ENCODE measurements at regions not wholly inside any gene's neighbourhood (a gene's known extent, or its start where the extent isn't known, plus 50 kb on each side); places are given as distances from the start of the nearest gene placed in this dataset.

DNA sequence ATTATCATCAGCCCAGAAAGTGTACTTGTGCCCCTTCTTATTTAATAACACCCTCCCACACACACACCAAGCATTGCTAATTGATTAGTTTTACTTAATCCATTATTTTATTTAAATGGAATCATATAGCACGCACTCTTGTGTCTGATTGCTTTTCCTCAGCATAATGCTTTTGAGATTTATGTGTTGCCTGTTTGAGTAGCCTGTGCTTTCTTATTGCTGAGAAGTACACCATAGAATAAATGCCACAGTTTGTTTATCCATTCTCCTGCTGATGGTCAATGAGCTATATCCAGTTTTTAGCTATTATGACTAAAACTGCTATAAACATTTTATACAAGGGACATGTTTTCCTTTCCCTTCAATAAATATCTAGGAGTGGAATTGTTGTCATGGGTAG, 409.9 kb upstream of the PDE3A start:
- Histone ChIP-seq H3K27me3 (ENCODE audit: control insufficient read depth in 1 of 2, insufficient read depth in 2 of 2, low read length in 2 of 2) (no peaks in the 10 kb centered on the region), H3K4me3 (ENCODE audit: low read length) (no peak overlapping the region), H3K27ac (ENCODE audit: low read depth in 1 of 2, low read length in 2 of 2) (no peak overlapping the region), H3K9me3 (ENCODE audit: control insufficient read depth in 1 of 2, insufficient read depth in 1 of 2, low read length in 2 of 2) (no peaks in the 10 kb centered on the region), H3K4me1 (ENCODE audit: insufficient read depth, low read length) (no peaks in the 10 kb centered on the region), H3K36me3 (ENCODE audit: insufficient read depth, low read length) (no peaks in the 10 kb centered on the region)
- Mint-ChIP-seq H3K27ac (no peak overlapping the region), H3K27me3 (peaks cover 3% of the 10 kb centered on the region), H3K4me3 (no peak overlapping the region), H3K36me3 (ENCODE audit: low read depth) (no peaks in the 10 kb centered on the region), H3K9me3 (no peaks in the 10 kb centered on the region), H3K4me1 (ENCODE audit: low read depth) (no peaks in the 10 kb centered on the region)
- DNase-seq (no peak), ATAC-seq (ENCODE audit: poor library complexity) (no peak)
- TF ChIP-seq, protein P1, sequence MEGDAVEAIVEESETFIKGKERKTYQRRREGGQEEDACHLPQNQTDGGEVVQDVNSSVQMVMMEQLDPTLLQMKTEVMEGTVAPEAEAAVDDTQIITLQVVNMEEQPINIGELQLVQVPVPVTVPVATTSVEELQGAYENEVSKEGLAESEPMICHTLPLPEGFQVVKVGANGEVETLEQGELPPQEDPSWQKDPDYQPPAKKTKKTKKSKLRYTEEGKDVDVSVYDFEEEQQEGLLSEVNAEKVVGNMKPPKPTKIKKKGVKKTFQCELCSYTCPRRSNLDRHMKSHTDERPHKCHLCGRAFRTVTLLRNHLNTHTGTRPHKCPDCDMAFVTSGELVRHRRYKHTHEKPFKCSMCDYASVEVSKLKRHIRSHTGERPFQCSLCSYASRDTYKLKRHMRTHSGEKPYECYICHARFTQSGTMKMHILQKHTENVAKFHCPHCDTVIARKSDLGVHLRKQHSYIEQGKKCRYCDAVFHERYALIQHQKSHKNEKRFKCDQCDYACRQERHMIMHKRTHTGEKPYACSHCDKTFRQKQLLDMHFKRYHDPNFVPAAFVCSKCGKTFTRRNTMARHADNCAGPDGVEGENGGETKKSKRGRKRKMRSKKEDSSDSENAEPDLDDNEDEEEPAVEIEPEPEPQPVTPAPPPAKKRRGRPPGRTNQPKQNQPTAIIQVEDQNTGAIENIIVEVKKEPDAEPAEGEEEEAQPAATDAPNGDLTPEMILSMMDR (IDR thresholded peaks at IDR 0.05) = no peak
- intact Hi-C loops (cut with DNase I, micrococcal nuclease) = no loop called here
- ChIA-PET POLR2A (no interaction called here), CTCF (no interaction called here)

DNA sequence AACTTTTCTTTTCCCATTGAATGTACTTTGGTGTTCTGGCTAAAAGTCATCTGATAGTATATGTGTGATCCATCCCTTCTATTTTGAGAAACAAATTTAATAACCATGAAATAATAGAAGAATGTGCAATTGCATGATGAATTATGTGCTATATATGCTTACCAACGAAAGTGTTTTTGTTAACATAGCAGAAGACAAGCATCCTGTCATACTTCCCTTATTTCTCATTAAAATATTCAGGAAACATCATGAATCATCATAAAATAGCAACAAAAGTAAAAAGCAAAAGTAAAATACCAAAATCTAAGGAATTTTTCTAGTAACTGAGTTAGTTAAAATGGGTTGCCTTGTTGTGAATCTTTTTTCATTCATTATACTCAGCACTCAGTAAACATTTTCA, 409.0 kb upstream of the PDE3A start:
- no peak for DNase-seq
- Mint-ChIP-seq H3K36me3 (ENCODE audit: low read depth) (no peaks in the 10 kb centered on the region), H3K4me1 (ENCODE audit: low read depth) (no peaks in the 10 kb centered on the region), H3K27me3 (no peaks in the 10 kb centered on the region), H3K9me3 (no peaks in the 10 kb centered on the region), H3K27ac (no peak overlapping the region), H3K4me3 (no peak overlapping the region)
- ATAC-seq (ENCODE audit: poor library complexity) = no peak
- TF ChIP-seq, protein P1 (IDR thresholded peaks at IDR 0.05) = no peak
- H3K36me3 ChIP-seq (ENCODE audit: insufficient read depth, low read length) = no peaks in the 10 kb centered on the region
- H3K27me3 ChIP-seq (ENCODE audit: control insufficient read depth in 1 of 2, insufficient read depth in 2 of 2, low read length in 2 of 2) = no peaks in the 10 kb centered on the region
- CTCF ChIA-PET = no interaction called here
- H3K4me1 ChIP-seq (ENCODE audit: insufficient read depth, low read length) = no peaks in the 10 kb centered on the region
- no peak overlapping the region for H3K27ac ChIP-seq (ENCODE audit: low read depth in 1 of 2, low read length in 2 of 2)
- POLR2A ChIA-PET = no interaction called here
- intact Hi-C loops (cut with DNase I, micrococcal nuclease) = no loop called here
- H3K4me3 ChIP-seq (ENCODE audit: low read length) = no peak overlapping the region
- no peaks in the 10 kb centered on the region for H3K9me3 ChIP-seq (ENCODE audit: control insufficient read depth in 1 of 2, insufficient read depth in 1 of 2, low read length in 2 of 2)

DNA sequence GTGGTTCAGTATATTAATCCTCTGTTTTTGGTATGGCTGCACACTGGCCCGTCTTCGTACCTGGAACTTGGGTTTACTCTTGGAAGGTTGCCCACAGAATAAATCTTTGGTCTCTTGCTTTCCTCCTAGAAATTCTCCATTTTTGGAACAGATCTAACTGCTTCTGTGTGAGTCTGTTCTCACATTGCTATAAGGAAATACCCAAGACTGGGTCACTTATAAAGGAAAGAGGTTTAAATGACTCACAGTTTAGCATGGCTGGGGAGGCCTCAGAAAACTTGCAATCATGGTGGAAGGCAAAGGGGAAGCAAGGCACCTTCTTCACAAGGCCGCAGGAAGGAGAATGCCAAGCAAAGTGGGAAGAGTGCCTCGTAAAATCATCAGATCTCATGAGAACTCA, 407.8 kb upstream of the PDE3A start:
- no peaks in the 10 kb centered on the region for H3K4me1 Mint-ChIP-seq (ENCODE audit: low read depth)
- Histone ChIP-seq H3K4me1 (ENCODE audit: insufficient read depth, low read length) (no peaks in the 10 kb centered on the region), H3K27me3 (ENCODE audit: control insufficient read depth in 1 of 2, insufficient read depth in 2 of 2, low read length in 2 of 2) (no peaks in the 10 kb centered on the region), H3K9me3 (ENCODE audit: control insufficient read depth in 1 of 2, insufficient read depth in 1 of 2, low read length in 2 of 2) (no peaks in the 10 kb centered on the region), H3K4me3 (ENCODE audit: low read length) (no peak overlapping the region), H3K27ac (ENCODE audit: low read depth in 1 of 2, low read length in 2 of 2) (no peak overlapping the region), H3K36me3 (ENCODE audit: insufficient read depth, low read length) (no peaks in the 10 kb centered on the region)
- intact Hi-C loops (cut with DNase I, micrococcal nuclease) = no loop called here
- TF ChIP-seq, protein P1 (IDR thresholded peaks at IDR 0.05) = no peak
- ChIA-PET POLR2A (no interaction called here), CTCF (no interaction called here)
- H3K27ac Mint-ChIP-seq = no peak overlapping the region
- no peaks in the 10 kb centered on the region for H3K27me3 Mint-ChIP-seq
- ATAC-seq (ENCODE audit: poor library complexity) = no peak
- no peak overlapping the region for H3K4me3 Mint-ChIP-seq
- H3K9me3 Mint-ChIP-seq = no peaks in the 10 kb centered on the region
- no peaks in the 10 kb centered on the region for H3K36me3 Mint-ChIP-seq (ENCODE audit: low read depth)
- no peak for DNase-seq

Data from CD4-positive, alpha-beta T cell (primary cell).